ENCODE measurements at regions not wholly inside any gene's neighbourhood (a gene's known extent, or its start where the extent isn't known, plus 50 kb on each side); places are given as distances from the start of the nearest gene placed in this dataset.

DNA sequence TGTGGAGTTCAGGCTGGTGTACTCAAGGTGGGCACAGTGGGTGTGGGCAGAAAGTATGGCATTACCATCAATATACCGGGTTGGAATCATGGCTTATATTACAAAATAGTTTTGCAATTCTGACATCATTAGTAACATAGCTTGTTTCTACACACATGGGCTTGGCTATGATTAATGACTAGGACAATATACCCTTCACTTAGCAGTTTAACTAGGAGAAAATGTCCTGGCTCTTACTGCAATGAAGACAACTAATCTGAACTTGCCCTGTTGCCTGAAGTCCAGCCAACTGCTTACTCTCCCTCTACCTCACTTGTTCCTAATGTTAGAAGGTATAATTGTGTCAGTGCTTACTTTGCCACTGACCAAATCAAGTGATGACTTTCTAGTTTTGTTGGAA lies 612.5 kb downstream of the EFNA5 start:
- TF ChIP-seq POLR2A (IDR thresholded peaks at IDR 0.05) = no peak
- TF ChIP-seq, protein P1, sequence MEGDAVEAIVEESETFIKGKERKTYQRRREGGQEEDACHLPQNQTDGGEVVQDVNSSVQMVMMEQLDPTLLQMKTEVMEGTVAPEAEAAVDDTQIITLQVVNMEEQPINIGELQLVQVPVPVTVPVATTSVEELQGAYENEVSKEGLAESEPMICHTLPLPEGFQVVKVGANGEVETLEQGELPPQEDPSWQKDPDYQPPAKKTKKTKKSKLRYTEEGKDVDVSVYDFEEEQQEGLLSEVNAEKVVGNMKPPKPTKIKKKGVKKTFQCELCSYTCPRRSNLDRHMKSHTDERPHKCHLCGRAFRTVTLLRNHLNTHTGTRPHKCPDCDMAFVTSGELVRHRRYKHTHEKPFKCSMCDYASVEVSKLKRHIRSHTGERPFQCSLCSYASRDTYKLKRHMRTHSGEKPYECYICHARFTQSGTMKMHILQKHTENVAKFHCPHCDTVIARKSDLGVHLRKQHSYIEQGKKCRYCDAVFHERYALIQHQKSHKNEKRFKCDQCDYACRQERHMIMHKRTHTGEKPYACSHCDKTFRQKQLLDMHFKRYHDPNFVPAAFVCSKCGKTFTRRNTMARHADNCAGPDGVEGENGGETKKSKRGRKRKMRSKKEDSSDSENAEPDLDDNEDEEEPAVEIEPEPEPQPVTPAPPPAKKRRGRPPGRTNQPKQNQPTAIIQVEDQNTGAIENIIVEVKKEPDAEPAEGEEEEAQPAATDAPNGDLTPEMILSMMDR (IDR thresholded peaks at IDR 0.05) = no peak

Data from right lobe of liver (tissue), 4 donors.